Neutrophil (primary cell): ENCODE measurements at regions not wholly inside any gene's neighbourhood (a gene's known extent, or its start where the extent isn't known, plus 50 kb on each side); places are given as distances from the start of the nearest gene placed in this dataset.

Experiments used
- H3K27ac ChIP-seq: fragments of 200-600 bp; sonication (generic); 2 replicates; pipeline ENCODE4 v1.5.1; 2016; ENCODE audit warnings: mild to moderate bottlenecking, moderate library complexity
- H3K27me3 ChIP-seq: fragments of 200-600 bp; sonication (generic); 2 replicates; pipeline ENCODE4 v1.6.0; 2016; ENCODE audit warnings: mild to moderate bottlenecking
- H3K36me3 ChIP-seq: fragments of 200-600 bp; sonication (generic); 2 replicates; pipeline ENCODE4 v1.5.1; 2017
- H3K4me1 ChIP-seq, 2 experiments: fragments of 200-600 bp in 1 of 2; sonication (generic) in 1 of 2; 1 replicate in 1 of 2; 2 replicates in 1 of 2; pipeline versions ENCODE4 v1.5.1 to v1.6.1; 2013 to 2016; ENCODE audit warnings: low read depth in 1 of 2, low read length in 1 of 2, mild to moderate bottlenecking in 1 of 2, moderate library complexity in 1 of 2; ENCODE audit not compliant: control insufficient read depth in 1 of 2, insufficient read depth in 1 of 2
- H3K4me3 ChIP-seq, 2 experiments: fragments of 200-600 bp in 1 of 2; sonication (generic) in 1 of 2; 1 replicate in 1 of 2; 2 replicates in 1 of 2; pipeline ENCODE4 v1.5.1; 2013 to 2016; ENCODE audit warnings: low read depth in 1 of 2, low read length in 1 of 2, mild to moderate bottlenecking in 1 of 2, moderate library complexity in 1 of 2
- H3K9me3 ChIP-seq: fragments of 200-600 bp; sonication (generic); 2 replicates; pipeline ENCODE4 v1.5.1; 2016
- CTCF ChIP-seq: fragments of 200-600 bp; sonication (generic); IDR thresholded peaks from 2 replicates; pipeline ENCODE4 v1.5.1; 2016; ENCODE audit warnings: antibody characterized with exemption

- H3K9me3 ChIP-seq, result no peaks in the 10 kb centered on the region
- H3K4me1 ChIP-seq, result peaks cover 11 to 13% of the 10 kb centered on the region in 2 experiments
- TF ChIP-seq CTCF, result no peak
- H3K27ac ChIP-seq, result no peak overlapping the region
- H3K36me3 ChIP-seq, result no peaks in the 10 kb centered on the region
- peaks cover 29% of the 10 kb centered on the region for H3K27me3 ChIP-seq
- no peak overlapping the region for H3K4me3 ChIP-seq
Measured at GRCh38 chr15:91593653-91594052, 259.9 kb upstream of the SLCO3A1 start.

GRCh38 chr15:91599261-91599660, 254.2 kb upstream of the SLCO3A1 start:
- H3K9me3 ChIP-seq, result no peaks in the 10 kb centered on the region
- H3K4me3 ChIP-seq, result no peak overlapping the region
- no peaks in the 10 kb centered on the region for H3K4me1 ChIP-seq
- no peak overlapping the region for H3K27ac ChIP-seq
- H3K27me3 ChIP-seq, result peaks cover 52% of the 10 kb centered on the region
- no peak for TF ChIP-seq CTCF
- no peaks in the 10 kb centered on the region for H3K36me3 ChIP-seq

- no peaks in the 10 kb centered on the region for H3K4me1 ChIP-seq
- H3K36me3 ChIP-seq, result no peaks in the 10 kb centered on the region
- TF ChIP-seq CTCF, result no peak
- H3K9me3 ChIP-seq, result no peaks in the 10 kb centered on the region
- H3K4me3 ChIP-seq, result no peak overlapping the region
- peaks cover 48% of the 10 kb centered on the region for H3K27me3 ChIP-seq
- no peak overlapping the region for H3K27ac ChIP-seq
Measured at GRCh38 chr15:91603384-91604080, 250.0 kb upstream of the SLCO3A1 start.

GRCh38 chr15:91604122-91604521, 249.4 kb upstream of the SLCO3A1 start:
- Histone ChIP-seq H3K36me3 (no peaks in the 10 kb centered on the region), H3K27ac (no peak overlapping the region), H3K4me1 (no peaks in the 10 kb centered on the region), H3K27me3 (peaks cover 42% of the 10 kb centered on the region), H3K9me3 (no peaks in the 10 kb centered on the region), H3K4me3 (no peak overlapping the region)
- no peak for TF ChIP-seq CTCF

GRCh38 chr15:91605576-91605975, 247.9 kb upstream of the SLCO3A1 start:
- no peaks in the 10 kb centered on the region for H3K4me1 ChIP-seq
- no peak for TF ChIP-seq CTCF
- H3K9me3 ChIP-seq, result no peaks in the 10 kb centered on the region
- H3K36me3 ChIP-seq, result no peaks in the 10 kb centered on the region
- no peak overlapping the region for H3K4me3 ChIP-seq
- peaks cover 37% of the 10 kb centered on the region for H3K27me3 ChIP-seq
- no peak overlapping the region for H3K27ac ChIP-seq

GRCh38 chr15:91609231-91609630, 244.3 kb upstream of the SLCO3A1 start:
- peaks cover 24% of the 10 kb centered on the region for H3K27me3 ChIP-seq
- TF ChIP-seq CTCF, result no peak
- H3K9me3 ChIP-seq, result no peaks in the 10 kb centered on the region
- no peaks in the 10 kb centered on the region for H3K4me1 ChIP-seq
- no peaks in the 10 kb centered on the region for H3K36me3 ChIP-seq
- no peak overlapping the region for H3K4me3 ChIP-seq
- no peak overlapping the region for H3K27ac ChIP-seq
